ENCODE measurements at regions not wholly inside any gene's neighbourhood (a gene's known extent, or its start where the extent isn't known, plus 50 kb on each side); places are given as distances from the start of the nearest gene placed in this dataset.
"Not testable (repeated sequence)": the region's sequence is repeated elsewhere in the genome, so short reads cannot be mapped to it uniquely, and the experiment has no call there.

GRCh38 chr1:120664376-120665249 is 59.1 kb upstream of the NBPF26 start:
- not testable (repeated sequence) for DNase-seq (ENCODE audit: low read depth in 2 of 2)

DNA sequence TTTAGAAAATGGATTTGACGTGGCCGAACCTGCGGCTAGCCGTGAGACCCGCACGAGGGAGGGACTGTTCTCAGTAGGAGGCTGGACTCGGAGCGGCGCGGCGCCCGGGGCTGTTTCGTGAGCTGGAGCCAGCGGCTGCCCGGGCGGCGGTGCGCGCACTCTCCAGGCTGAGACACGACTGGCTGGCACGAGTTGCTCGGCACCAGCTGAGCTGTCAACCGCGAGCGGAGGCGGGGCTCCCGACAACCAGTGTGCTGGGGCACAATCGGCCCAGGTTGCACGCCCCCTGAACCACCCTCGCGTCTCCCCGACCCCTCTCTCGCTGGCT is 58.5 kb upstream of the NBPF26 start:
- not testable (repeated sequence) for DNase-seq (ENCODE audit: low read depth in 2 of 2)

DNA sequence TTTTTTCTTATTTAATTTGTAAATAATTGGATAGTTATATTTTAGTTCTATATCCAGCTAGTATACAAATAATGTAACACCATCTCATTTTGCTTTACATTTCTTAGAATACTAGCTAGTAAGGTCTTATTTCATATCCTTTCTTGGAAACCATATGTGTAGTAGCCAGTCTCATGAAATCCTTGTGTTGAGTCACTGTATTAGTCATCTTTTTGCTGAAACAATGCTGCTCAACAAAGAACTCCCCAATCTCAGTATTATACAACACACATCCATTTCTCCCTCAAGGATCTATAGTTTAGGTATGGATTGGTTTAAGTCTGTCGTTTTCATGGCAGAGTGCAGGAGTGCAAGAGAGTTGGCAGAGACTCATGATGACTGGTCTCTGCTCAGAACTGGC is 55.6 kb upstream of the NBPF26 start:
- DNase-seq (ENCODE audit: low read depth in 2 of 2), result not testable (repeated sequence)

Data from stimulated activated CD4-positive, alpha-beta T cell treated with anti-CD3 and anti-CD28 coated beads, Interleukin-4, amount 100 ng/mL, for 48 hours (primary cell).